Globus pallidus (tissue), 1 donor: ENCODE measurements at regions not wholly inside any gene's neighbourhood (a gene's known extent, or its start where the extent isn't known, plus 50 kb on each side); places are given as distances from the start of the nearest gene placed in this dataset.
A peak's percentile ranks its signal among the peaks of the same experiment; 100 is the strongest.

Source experiments
- DNase-seq: peaks from one replicate; pipeline ENCODE4 v3.0.0-alpha.2; 2015; ENCODE audit warnings: low spot score

- no peak for DNase-seq
These were observed 59.0 kb upstream of the MINAR1 start for GRCh38 chr15:79373113-79373512.

- no peak for DNase-seq
These were observed 58.4 kb upstream of the MINAR1 start for GRCh38 chr15:79373728-79374127.

GRCh38 chr15:79376383-79376782 lies 55.8 kb upstream of the MINAR1 start:
- DNase-seq: peak; percentile 33

- no peak for DNase-seq
These were observed 53.6 kb upstream of the MINAR1 start for GRCh38 chr15:79378394-79379109.

GRCh38 chr15:79380755-79381497 lies 51.2 kb upstream of the MINAR1 start:
- peak; percentile 66 for DNase-seq

- DNase-seq: no peak
These were observed 50.5 kb upstream of the MINAR1 start for GRCh38 chr15:79381593-79381992.
